Cardiac muscle cell (in vitro differentiated cells and primary cell): ENCODE measurements at regions not wholly inside any gene's neighbourhood (a gene's known extent, or its start where the extent isn't known, plus 50 kb on each side); places are given as distances from the start of the nearest gene placed in this dataset.

Source experiments
- DNase-seq, 2 donors: peaks; one replicate each; pipeline versions ENCODE4 v3.0.0 to v3.0.0-alpha.2; 2010 to 2017; ENCODE audit warnings: low read depth in 1 of 2, low spot score in 1 of 2
- H3K27ac ChIP-seq: fragments of 200-600 bp; sonication (generic); 2 replicates; pipeline ENCODE4 v1.5.1; 2016
- H3K27me3 ChIP-seq: fragments of 200-600 bp; sonication (generic); 2 replicates; pipeline ENCODE4 v1.6.0; 2016; ENCODE audit warnings: control low read depth
- H3K36me3 ChIP-seq: fragments of 200-600 bp; sonication (generic); 2 replicates; pipeline ENCODE4 v1.5.1; 2016; ENCODE audit warnings: control low read depth
- H3K4me1 ChIP-seq: fragments of 200-600 bp; sonication (generic); 2 replicates; pipeline ENCODE4 v1.8.1; 2017; ENCODE audit warnings: low read depth, mild to moderate bottlenecking, mixed run types
- H3K4me3 ChIP-seq: fragments of 200-600 bp; sonication (generic); 2 replicates; pipeline ENCODE4 v1.5.1; 2016; ENCODE audit warnings: mild to moderate bottlenecking
- H3K9me3 ChIP-seq: fragments of 200-600 bp; sonication (generic); 2 replicates; pipeline ENCODE4 v1.5.1; 2017; ENCODE audit warnings: low read depth, mild to moderate bottlenecking, control low read depth
- CTCF ChIP-seq: IDR thresholded peaks from 2 replicates; pipeline ENCODE4 v1.5.1; 2012; ENCODE audit warnings: low read depth, mild to moderate bottlenecking, low read length

- Histone ChIP-seq H3K36me3 (no peaks in the 10 kb centered on the region), H3K4me3 (no peak overlapping the region), H3K4me1 (no peaks in the 10 kb centered on the region), H3K9me3 (no peaks in the 10 kb centered on the region), H3K27ac (no peak overlapping the region), H3K27me3 (no peaks in the 10 kb centered on the region)
- no peak for DNase-seq
- TF ChIP-seq CTCF: no peak
These were observed 171.5 kb upstream of the DUSP10 start for GRCh38 chr1:221913351-221913892.

GRCh38 chr1:221912230-221912629 lies 170.3 kb upstream of the DUSP10 start:
- Histone ChIP-seq H3K36me3 (no peaks in the 10 kb centered on the region), H3K27me3 (no peaks in the 10 kb centered on the region), H3K9me3 (no peaks in the 10 kb centered on the region), H3K4me3 (no peak overlapping the region), H3K4me1 (no peaks in the 10 kb centered on the region), H3K27ac (no peak overlapping the region)
- no peak for DNase-seq
- TF ChIP-seq CTCF: no peak

- no peak for TF ChIP-seq CTCF
These were observed 169.8 kb upstream of the DUSP10 start for GRCh38 chr1:221911714-221912113.

GRCh38 chr1:221910222-221910621 lies 168.3 kb upstream of the DUSP10 start:
- no peak for DNase-seq
- H3K27ac ChIP-seq: no peak overlapping the region
- H3K9me3 ChIP-seq: no peaks in the 10 kb centered on the region
- no peaks in the 10 kb centered on the region for H3K36me3 ChIP-seq
- no peaks in the 10 kb centered on the region for H3K27me3 ChIP-seq
- no peaks in the 10 kb centered on the region for H3K4me1 ChIP-seq
- TF ChIP-seq CTCF: no peak
- H3K4me3 ChIP-seq: no peak overlapping the region

More at GRCh38 chr1:221911714-221912113, 169.8 kb upstream of the DUSP10 start:
- no peaks in the 10 kb centered on the region for H3K4me1 ChIP-seq
- H3K36me3 ChIP-seq: no peaks in the 10 kb centered on the region
- H3K9me3 ChIP-seq: no peaks in the 10 kb centered on the region
- H3K27ac ChIP-seq: no peak overlapping the region
- DNase-seq: no peak
- no peak overlapping the region for H3K4me3 ChIP-seq
- no peaks in the 10 kb centered on the region for H3K27me3 ChIP-seq

- H3K36me3 ChIP-seq: no peaks in the 10 kb centered on the region
- H3K27me3 ChIP-seq: no peaks in the 10 kb centered on the region
- H3K9me3 ChIP-seq: no peaks in the 10 kb centered on the region
- no peak for TF ChIP-seq CTCF
- no peak for DNase-seq
- no peaks in the 10 kb centered on the region for H3K4me1 ChIP-seq
- no peak overlapping the region for H3K27ac ChIP-seq
- no peak overlapping the region for H3K4me3 ChIP-seq
These were observed 166.7 kb upstream of the DUSP10 start for GRCh38 chr1:221908573-221908972.
